PC-3 (cell line): ENCODE measurements at regions not wholly inside any gene's neighbourhood (a gene's known extent, or its start where the extent isn't known, plus 50 kb on each side); places are given as distances from the start of the nearest gene placed in this dataset.

Experiments
- ATAC-seq: fragments of 200-7000 bp; cut with Tn5 transposase; 2 replicates; pipeline ENCODE4 v1.9.1; 2020; ENCODE audit warnings: mild to moderate bottlenecking, moderate library complexity
- BruUV-seq: library from RNA; stranded (reverse); fragments of 400-500 nt; replicated peaks from 2 replicates; lab custom pipeline; 2021; lab: Mats Ljungman, UMichigan
- CTCF ChIA-PET: fragments of 300-600 bp; sonication (Branson Sonifier 250); formaldehyde crosslinking; loops from one replicate; lab custom pipeline; 2022; ENCODE audit warnings: antibody characterized with exemption; lab: Charles Lee
- POLR2A ChIA-PET: fragments of 300-600 bp; sonication (Branson Sonifier 250); formaldehyde crosslinking; loops from one replicate; lab custom pipeline; 2022; ENCODE audit warnings: antibody characterized with exemption; ENCODE audit not compliant: unreplicated experiment; lab: Charles Lee
- DNase-seq: peaks from one replicate; pipeline ENCODE4 v3.0.0-alpha.2; 2015
- H2AFZ ChIP-seq: fragments of 300-600 bp; sonication (generic); 2 replicates; pipeline ENCODE4 v1.6.0; 2016; ENCODE audit warnings: antibody characterized with exemption, low read length
- H3F3A ChIP-seq: fragments of 300-600 bp; sonication (generic); one replicate; pipeline ENCODE4 v1.6.0; 2017; ENCODE audit warnings: antibody characterized with exemption, low read length, control low read depth, mild to moderate bottlenecking; ENCODE audit not compliant: unreplicated experiment
- H3K27ac ChIP-seq: fragments of 300-600 bp; sonication (generic); 2 replicates; pipeline ENCODE4 v1.5.1; 2016; ENCODE audit warnings: mild to moderate bottlenecking, low read length
- H3K27me3 ChIP-seq: fragments of 300-600 bp; sonication (generic); 2 replicates; pipeline ENCODE4 v1.6.1; 2016; ENCODE audit warnings: low read length, mixed read lengths
- H3K36me3 ChIP-seq: fragments of 300-600 bp; sonication (generic); 2 replicates; pipeline ENCODE4 v1.6.1; 2016; ENCODE audit warnings: low read depth, mixed run types, low read length, mixed read lengths
- H3K4me1 ChIP-seq: fragments of 300-600 bp; sonication (generic); 2 replicates; pipeline ENCODE4 v1.5.1; 2016; ENCODE audit warnings: low read length; ENCODE audit not compliant: insufficient read depth
- H3K4me2 ChIP-seq: fragments of 300-600 bp; sonication (generic); 2 replicates; pipeline ENCODE4 v1.6.0; 2016; ENCODE audit warnings: low read length
- H3K4me3 ChIP-seq: fragments of 300-600 bp; sonication (generic); 2 replicates; pipeline ENCODE4 v1.5.1; 2016; ENCODE audit warnings: mild to moderate bottlenecking, low read length, mixed read lengths
- H3K79me2 ChIP-seq: fragments of 300-600 bp; sonication (generic); 2 replicates; pipeline ENCODE4 v1.6.1; 2017; ENCODE audit warnings: low read length, mixed read lengths
- H3K9ac ChIP-seq: fragments of 300-600 bp; sonication (generic); 2 replicates; pipeline ENCODE4 v1.6.0; 2016; ENCODE audit warnings: mild to moderate bottlenecking, low read length
- H3K9me2 ChIP-seq: fragments of 300-600 bp; sonication (generic); replicated peaks from 2 replicates; pipeline ENCODE4 v1.6.1; 2016; ENCODE audit warnings: mixed run types, low read length, mixed read lengths
- H3K9me3 ChIP-seq: fragments of 300-600 bp; sonication (generic); 2 replicates; pipeline ENCODE4 v1.6.1; 2016; ENCODE audit warnings: low read length, mixed read lengths
- H4K20me1 ChIP-seq: fragments of 300-600 bp; sonication (generic); 2 replicates; pipeline ENCODE4 v1.6.1; 2016; ENCODE audit warnings: low read length, mixed read lengths
- EZH2 ChIP-seq: fragments of 300-600 bp; sonication (generic); IDR thresholded peaks from one replicate; pipeline ENCODE4 v1.6.1; 2017; ENCODE audit warnings: antibody characterized with exemption, mild to moderate bottlenecking, low read length; ENCODE audit not compliant: unreplicated experiment
- EZH2phosphoT487 ChIP-seq: fragments of 300-600 bp; sonication (generic); IDR thresholded peaks from 2 replicates; pipeline ENCODE4 v1.6.1; 2018; ENCODE audit warnings: mild to moderate bottlenecking, antibody characterized with exemption, low read length, borderline replicate concordance
- intact Hi-C: fragments of 100-400 bp; cut with micrococcal nuclease; formaldehyde crosslinking; loops from 2 replicates; pipeline ENCODE4 v1.9.0; 2023
- TF ChIP-seq, protein P1 (sequence below): fragments of 300-600 bp; sonication (generic); conservative IDR thresholded peaks from 2 replicates; pipeline ENCODE4 v1.5.1; 2017; ENCODE audit warnings: antibody characterized with exemption, low read depth, mild to moderate bottlenecking, low read length

DNA sequence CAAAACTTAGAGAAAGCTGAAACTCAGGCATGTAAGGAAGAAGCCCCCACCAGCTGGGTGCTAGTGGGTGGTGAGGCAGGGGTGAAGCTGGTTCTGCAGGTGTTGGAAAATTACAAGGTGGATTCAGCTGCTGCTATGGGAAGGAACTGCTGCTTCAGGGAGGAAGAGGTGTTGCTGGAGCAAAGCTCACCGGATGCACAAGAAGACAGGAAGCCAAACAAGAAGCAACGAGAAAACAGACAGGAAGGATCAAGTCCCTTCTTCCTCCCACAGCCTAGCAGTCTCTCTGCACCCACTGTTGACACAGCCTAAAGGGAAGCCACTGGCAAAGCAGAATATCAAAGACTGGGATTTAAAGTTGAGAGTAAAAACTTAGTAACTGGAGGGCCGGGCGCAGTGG is 100.2 kb upstream of the JADE1 start:
- no peak overlapping the region for H3K4me2 ChIP-seq
- no peaks in the 10 kb centered on the region for H3K4me1 ChIP-seq
- ChIA-PET CTCF (no interaction called here), POLR2A (no interaction called here)
- H3K9ac ChIP-seq, result no peak overlapping the region
- TF ChIP-seq EZH2 (no peak), EZH2phosphoT487 (no peak)
- TF ChIP-seq, protein P1, sequence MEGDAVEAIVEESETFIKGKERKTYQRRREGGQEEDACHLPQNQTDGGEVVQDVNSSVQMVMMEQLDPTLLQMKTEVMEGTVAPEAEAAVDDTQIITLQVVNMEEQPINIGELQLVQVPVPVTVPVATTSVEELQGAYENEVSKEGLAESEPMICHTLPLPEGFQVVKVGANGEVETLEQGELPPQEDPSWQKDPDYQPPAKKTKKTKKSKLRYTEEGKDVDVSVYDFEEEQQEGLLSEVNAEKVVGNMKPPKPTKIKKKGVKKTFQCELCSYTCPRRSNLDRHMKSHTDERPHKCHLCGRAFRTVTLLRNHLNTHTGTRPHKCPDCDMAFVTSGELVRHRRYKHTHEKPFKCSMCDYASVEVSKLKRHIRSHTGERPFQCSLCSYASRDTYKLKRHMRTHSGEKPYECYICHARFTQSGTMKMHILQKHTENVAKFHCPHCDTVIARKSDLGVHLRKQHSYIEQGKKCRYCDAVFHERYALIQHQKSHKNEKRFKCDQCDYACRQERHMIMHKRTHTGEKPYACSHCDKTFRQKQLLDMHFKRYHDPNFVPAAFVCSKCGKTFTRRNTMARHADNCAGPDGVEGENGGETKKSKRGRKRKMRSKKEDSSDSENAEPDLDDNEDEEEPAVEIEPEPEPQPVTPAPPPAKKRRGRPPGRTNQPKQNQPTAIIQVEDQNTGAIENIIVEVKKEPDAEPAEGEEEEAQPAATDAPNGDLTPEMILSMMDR, result no peak
- no peaks in the 10 kb centered on the region for H3K9me2 ChIP-seq
- H3F3A ChIP-seq, result no peaks in the 10 kb centered on the region
- no peak overlapping the region for H3K4me3 ChIP-seq
- no peaks in the 10 kb centered on the region for H3K27me3 ChIP-seq
- no TSS peak for BruUV-seq
- ATAC-seq (no peak), DNase-seq (no peak)
- no peaks in the 10 kb centered on the region for H3K9me3 ChIP-seq
- intact Hi-C loops, result no loop called here
- H3K36me3 ChIP-seq, result no peaks in the 10 kb centered on the region
- no peak overlapping the region for H3K27ac ChIP-seq
- no peaks in the 10 kb centered on the region for H3K79me2 ChIP-seq
- H4K20me1 ChIP-seq, result no peaks in the 10 kb centered on the region
- H2AFZ ChIP-seq, result no peak overlapping the region

DNA sequence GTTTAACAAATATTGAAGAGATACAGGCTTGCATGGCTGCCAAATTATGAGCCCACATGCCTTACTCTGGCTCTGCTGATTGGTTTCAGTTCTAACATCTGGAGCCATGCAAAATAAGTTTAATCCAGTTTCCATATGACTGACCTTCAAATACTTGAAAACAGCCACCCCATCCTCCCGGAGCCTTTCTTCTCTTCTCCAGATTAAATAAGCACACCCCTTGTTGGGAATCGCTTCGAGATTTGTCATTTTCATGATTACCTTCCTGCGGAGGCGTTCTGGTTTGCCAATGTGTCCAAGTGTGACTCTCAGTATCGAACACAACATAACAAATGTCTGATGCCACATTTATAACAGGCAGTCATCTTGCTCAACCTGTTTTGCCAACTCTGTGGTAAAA is 101.6 kb upstream of the JADE1 start:
- peak; percentile 42 for DNase-seq
- no peaks in the 10 kb centered on the region for H3K27me3 ChIP-seq
- no peak overlapping the region for H3K27ac ChIP-seq
- peak overlapping the region; percentile 50; the same call in 1 of the 2 replicates for H2AFZ ChIP-seq
- intact Hi-C loops, result no loop called here
- TF ChIP-seq EZH2phosphoT487 (no peak), EZH2 (no peak)
- TF ChIP-seq, protein P1, result no peak
- H3K9me3 ChIP-seq, result no peaks in the 10 kb centered on the region
- no peaks in the 10 kb centered on the region for H4K20me1 ChIP-seq
- ChIA-PET POLR2A (no interaction called here), CTCF (no interaction called here)
- no peak overlapping the region for H3K9ac ChIP-seq
- H3K9me2 ChIP-seq, result no peaks in the 10 kb centered on the region
- no TSS peak for BruUV-seq
- no peak overlapping the region for H3K4me3 ChIP-seq
- no peaks in the 10 kb centered on the region for H3K4me1 ChIP-seq
- peak overlapping the region; percentile 56; the same call in 1 of the 2 replicates for H3K4me2 ChIP-seq
- H3F3A ChIP-seq, result no peaks in the 10 kb centered on the region
- H3K36me3 ChIP-seq, result no peaks in the 10 kb centered on the region
- no peaks in the 10 kb centered on the region for H3K79me2 ChIP-seq
- ATAC-seq, result no peak

DNA sequence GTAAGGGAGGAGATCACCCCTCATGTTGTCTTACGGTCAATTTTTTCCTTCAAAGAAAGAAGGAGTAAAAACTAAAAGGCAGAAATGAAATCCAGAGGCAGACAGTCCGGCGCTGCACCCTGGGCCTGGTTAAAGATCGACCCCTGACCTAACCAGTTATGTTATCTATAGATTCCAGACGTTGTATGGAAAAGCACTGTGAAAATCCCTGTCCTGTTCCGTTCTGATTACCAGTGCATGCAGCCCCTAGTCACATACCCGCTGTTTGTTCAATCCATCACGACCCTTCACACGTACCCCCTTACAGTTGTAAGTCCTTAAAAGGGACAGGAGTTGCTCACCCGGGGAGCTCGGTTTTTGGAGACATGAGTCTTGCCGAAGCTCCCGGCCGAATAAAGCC is 105.6 kb upstream of the JADE1 start:
- Histone ChIP-seq H4K20me1 (no peaks in the 10 kb centered on the region), H3F3A (no peaks in the 10 kb centered on the region), H3K4me3 (no peak overlapping the region), H3K9me2 (no peaks in the 10 kb centered on the region), H3K36me3 (no peaks in the 10 kb centered on the region), H3K9ac (no peak overlapping the region), H3K27ac (no peak overlapping the region), H2AFZ (no peak overlapping the region), H3K27me3 (no peaks in the 10 kb centered on the region), H3K79me2 (no peaks in the 10 kb centered on the region), H3K4me2 (no peak overlapping the region), H3K9me3 (no peaks in the 10 kb centered on the region), H3K4me1 (no peaks in the 10 kb centered on the region)
- no TSS peak for BruUV-seq
- intact Hi-C loops, result no loop called here
- DNase-seq (no peak), ATAC-seq (no peak)
- POLR2A ChIA-PET, result no interaction called here
- CTCF ChIA-PET, result no interaction called here
- TF ChIP-seq, protein P1, result no peak
- TF ChIP-seq EZH2phosphoT487 (no peak), EZH2 (no peak)
